ENCODE measurements at regions not wholly inside any gene's neighbourhood (a gene's known extent, or its start where the extent isn't known, plus 50 kb on each side); places are given as distances from the start of the nearest gene placed in this dataset.

GRCh38 chr3:105210141-105210540 lies 156.6 kb upstream of the ALCAM start:
- no peaks in the 10 kb centered on the region for H3K4me1 ChIP-seq (ENCODE audit: control insufficient read depth, insufficient read depth, low read length)
- H3K9ac ChIP-seq (ENCODE audit: control insufficient read depth, insufficient read depth, low read length): no peak overlapping the region
- no peak overlapping the region for H3K4me3 ChIP-seq
- intact Hi-C loops (cut with micrococcal nuclease; ENCODE audit: unreplicated experiment) (no loop called here), in situ Hi-C loops (cut with MboI) (no loop called here)
- H2AFZ ChIP-seq (ENCODE audit: control insufficient read depth, low read depth, low read length): no peak overlapping the region
- DNase-seq (ENCODE audit: low read depth, low spot score): no peak
- H3K36me3 ChIP-seq (ENCODE audit: control insufficient read depth in 2 of 2, insufficient read depth in 2 of 2, low read length in 1 of 2): no peaks in the 10 kb centered on the region
- no peak for TF ChIP-seq PBX3 (IDR thresholded peaks at IDR 0.05; ENCODE audit: insufficient replicate concordance, low read depth, low read length)
- no peak for TF ChIP-seq MLLT1 (IDR thresholded peaks at IDR 0.05)
- TF ChIP-seq ASH2L (IDR thresholded peaks at IDR 0.05; ENCODE audit: borderline replicate concordance, low read depth): no peak
- TF ChIP-seq JUND (IDR thresholded peaks at IDR 0.05; ENCODE audit: low read depth, low read length): no peak
- TF ChIP-seq KAT2A (conservative IDR thresholded peaks at IDR 0.05; ENCODE audit: control insufficient read depth, low read depth, low read length): no peak
- no peaks in the 10 kb centered on the region for H3K79me2 ChIP-seq (ENCODE audit: control insufficient read depth, insufficient read depth, low read length)
- no peaks in the 10 kb centered on the region for H3K27me3 ChIP-seq (replicated peaks in 1 of 2; ENCODE audit: control insufficient read depth in 2 of 2, insufficient read depth in 2 of 2, low read length in 1 of 2)
- BruUV-seq (replicated peaks): no TSS peak
- ATAC-seq: no peak
- CTCF ChIA-PET: no interaction called here
- SMC1A ChIA-PET (ENCODE audit: uncharacterized antibody, unreplicated experiment): no interaction called here
- RAD21 ChIA-PET (ENCODE audit: unreplicated experiment): no interaction called here
- no peak overlapping the region for H3K27ac ChIP-seq (ENCODE audit: control insufficient read depth, insufficient read depth)
- no peaks in the 10 kb centered on the region for H3K9me3 ChIP-seq (replicated peaks; ENCODE audit: control insufficient read depth, insufficient read depth, low read length)
- no peak for FAIRE-seq
- no peak overlapping the region for H3K4me2 ChIP-seq (ENCODE audit: control insufficient read depth, insufficient read depth)
- POLR2A ChIA-PET: no interaction called here
- 5% methylated on average over 1 of the region's 1 CpG for WGBS (ENCODE audit: insufficient coverage, insufficient replicate concordance, low lambda C conversion rate, missing lambda C conversion rate)
- no peaks in the 10 kb centered on the region for H4K20me1 ChIP-seq (ENCODE audit: control insufficient read depth, insufficient read depth)

DNA sequence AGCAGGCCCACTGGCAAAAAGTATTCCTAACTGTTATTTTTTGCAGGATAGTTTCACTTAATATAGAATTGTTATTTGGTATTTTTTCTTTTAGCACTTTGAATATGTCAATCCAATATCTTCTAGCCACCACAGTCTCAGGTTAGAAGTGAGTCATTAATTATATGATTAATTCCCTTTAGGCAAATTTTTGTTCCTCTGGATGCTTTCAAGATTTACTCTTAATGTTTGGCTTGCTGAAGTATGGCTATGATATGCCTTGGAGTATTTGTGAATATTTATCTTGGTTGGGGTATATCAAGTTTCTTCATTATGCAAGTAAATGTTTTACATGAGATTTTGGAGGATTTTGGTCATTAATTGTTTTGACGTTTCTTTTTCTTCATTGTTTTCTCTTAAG lies 152.1 kb upstream of the ALCAM start:
- H3K4me2 ChIP-seq (ENCODE audit: control insufficient read depth, insufficient read depth): no peak overlapping the region
- WGBS (ENCODE audit: insufficient coverage, insufficient replicate concordance, low lambda C conversion rate, missing lambda C conversion rate): 100% methylated on average over 1 of the region's 1 CpG
- TF ChIP-seq, protein P1, sequence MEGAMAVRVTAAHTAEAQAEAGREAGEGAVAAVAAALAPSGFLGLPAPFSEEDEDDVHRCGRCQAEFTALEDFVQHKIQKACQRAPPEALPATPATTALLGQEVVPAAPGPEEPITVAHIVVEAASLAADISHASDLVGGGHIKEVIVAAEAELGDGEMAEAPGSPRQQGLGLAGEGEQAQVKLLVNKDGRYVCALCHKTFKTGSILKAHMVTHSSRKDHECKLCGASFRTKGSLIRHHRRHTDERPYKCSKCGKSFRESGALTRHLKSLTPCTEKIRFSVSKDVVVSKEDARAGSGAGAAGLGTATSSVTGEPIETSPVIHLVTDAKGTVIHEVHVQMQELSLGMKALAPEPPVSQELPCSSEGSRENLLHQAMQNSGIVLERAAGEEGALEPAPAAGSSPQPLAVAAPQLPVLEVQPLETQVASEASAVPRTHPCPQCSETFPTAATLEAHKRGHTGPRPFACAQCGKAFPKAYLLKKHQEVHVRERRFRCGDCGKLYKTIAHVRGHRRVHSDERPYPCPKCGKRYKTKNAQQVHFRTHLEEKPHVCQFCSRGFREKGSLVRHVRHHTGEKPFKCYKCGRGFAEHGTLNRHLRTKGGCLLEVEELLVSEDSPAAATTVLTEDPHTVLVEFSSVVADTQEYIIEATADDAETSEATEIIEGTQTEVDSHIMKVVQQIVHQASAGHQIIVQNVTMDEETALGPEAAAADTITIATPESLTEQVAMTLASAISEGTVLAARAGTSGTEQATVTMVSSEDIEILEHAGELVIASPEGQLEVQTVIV (IDR thresholded peaks at IDR 0.05; ENCODE audit: borderline replicate concordance, partially characterized antibody): no peak
- TF ChIP-seq CBX3 (IDR thresholded peaks at IDR 0.05; ENCODE audit: borderline replicate concordance, low read depth) (no peak), NFYA (IDR thresholded peaks at IDR 0.05; ENCODE audit: borderline replicate concordance, low read depth, low read length) (no peak), EP300 (IDR thresholded peaks at IDR 0.05; ENCODE audit: borderline replicate concordance in 1 of 2, control insufficient read depth in 1 of 2, low read depth in 2 of 2, low read length in 2 of 2) (no peak), PAX8 (IDR thresholded peaks at IDR 0.05) (no peak), BACH1 (IDR thresholded peaks at IDR 0.05; ENCODE audit: borderline replicate concordance) (no peak), ZSCAN29 (IDR thresholded peaks at IDR 0.05) (no peak)
- TF ChIP-seq, protein P2, sequence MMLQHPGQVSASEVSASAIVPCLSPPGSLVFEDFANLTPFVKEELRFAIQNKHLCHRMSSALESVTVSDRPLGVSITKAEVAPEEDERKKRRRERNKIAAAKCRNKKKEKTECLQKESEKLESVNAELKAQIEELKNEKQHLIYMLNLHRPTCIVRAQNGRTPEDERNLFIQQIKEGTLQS (IDR thresholded peaks at IDR 0.05; ENCODE audit: borderline replicate concordance, extremely low read depth, low read depth, low read length): no peak

More for the DNA sequence above, 152.1 kb upstream of the ALCAM start:
- FAIRE-seq (no peak), ATAC-seq (no peak), DNase-seq (ENCODE audit: low read depth, low spot score) (no peak)
- BruUV-seq (replicated peaks): no TSS peak
- intact Hi-C loops (cut with micrococcal nuclease; ENCODE audit: unreplicated experiment) (no loop called here), in situ Hi-C loops (cut with MboI) (no loop called here)
- H3K9ac ChIP-seq (ENCODE audit: control insufficient read depth, insufficient read depth, low read length): no peak overlapping the region
- RAD21 ChIA-PET (ENCODE audit: unreplicated experiment): no interaction called here
- H3K9me3 ChIP-seq (replicated peaks; ENCODE audit: control insufficient read depth, insufficient read depth, low read length): no peaks in the 10 kb centered on the region
- no peaks in the 10 kb centered on the region for H3K79me2 ChIP-seq (ENCODE audit: control insufficient read depth, insufficient read depth, low read length)
- no peaks in the 10 kb centered on the region for H3K4me1 ChIP-seq (ENCODE audit: control insufficient read depth, insufficient read depth, low read length)
- POLR2A ChIA-PET: no interaction called here
- H3K27ac ChIP-seq (ENCODE audit: control insufficient read depth, insufficient read depth): no peak overlapping the region
- CTCF ChIA-PET: no interaction called here
- SMC1A ChIA-PET (ENCODE audit: uncharacterized antibody, unreplicated experiment): no interaction called here
- H2AFZ ChIP-seq (ENCODE audit: control insufficient read depth, low read depth, low read length): no peak overlapping the region
- H3K36me3 ChIP-seq (ENCODE audit: control insufficient read depth in 2 of 2, insufficient read depth in 2 of 2, low read length in 1 of 2): no peaks in the 10 kb centered on the region
- H4K20me1 ChIP-seq (ENCODE audit: control insufficient read depth, insufficient read depth): no peaks in the 10 kb centered on the region
- H3K27me3 ChIP-seq (replicated peaks in 1 of 2; ENCODE audit: control insufficient read depth in 2 of 2, insufficient read depth in 2 of 2, low read length in 1 of 2): no peaks in the 10 kb centered on the region
- H3K4me3 ChIP-seq: no peak overlapping the region
